NCI-H2196 (cell line): ENCODE measurements at regions not wholly inside any gene's neighbourhood (a gene's known extent, or its start where the extent isn't known, plus 50 kb on each side); places are given as distances from the start of the nearest gene placed in this dataset.

Experiments used
- DNase-seq: peaks from one replicate; lab custom pipeline; 2025; ENCODE audit not compliant: unreplicated experiment; lab: John Stamatoyannopoulos, UW

DNA sequence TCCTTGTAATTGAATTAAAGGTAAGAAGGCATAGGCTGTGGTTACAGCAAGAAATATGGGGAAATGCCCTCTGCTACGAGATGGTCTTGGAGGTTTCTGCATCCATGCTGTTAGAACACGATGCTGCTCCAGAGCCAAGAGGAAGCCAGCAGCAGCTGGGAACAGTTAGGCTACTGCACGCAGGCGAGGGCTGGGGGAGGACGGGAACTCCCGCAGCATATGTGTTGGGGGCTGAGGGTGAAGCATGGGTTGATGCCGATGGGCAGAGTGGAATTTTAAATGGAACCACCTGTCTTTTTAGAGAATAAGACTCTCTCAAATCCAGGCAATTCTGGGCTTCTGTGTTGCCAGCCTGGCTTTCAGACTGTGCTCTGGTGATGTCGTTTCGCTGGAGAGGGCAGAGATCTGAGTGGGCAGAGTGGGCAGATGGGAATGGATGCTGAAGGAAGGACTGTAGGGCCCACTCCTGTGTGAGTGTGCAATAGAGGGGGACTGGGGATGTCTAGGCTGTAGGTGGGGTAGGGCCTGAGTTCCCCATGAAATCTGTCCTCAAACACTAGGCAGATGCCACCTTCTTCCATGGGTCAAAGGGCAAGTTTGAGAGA, 417.0 kb upstream of the TPM1 start:
- DNase-seq, result no peak

DNA sequence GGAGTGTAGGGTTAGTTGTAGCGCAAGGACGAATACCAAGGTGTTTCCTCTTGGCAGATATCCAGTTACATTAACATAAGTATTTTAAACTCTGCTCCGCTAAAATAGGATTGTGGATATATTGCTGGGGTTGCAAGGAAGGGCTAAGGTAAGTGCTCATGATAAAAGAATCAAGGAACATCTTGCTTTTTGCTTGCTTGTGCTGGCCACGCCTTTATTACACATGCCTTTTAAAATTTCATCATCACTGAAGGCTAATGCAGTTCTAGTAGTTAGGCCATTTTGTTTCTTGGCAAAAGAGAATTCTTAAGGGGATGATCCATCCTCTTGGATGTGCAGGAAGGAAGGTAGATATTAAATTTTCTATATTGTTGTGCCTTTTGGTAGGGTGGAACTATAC, 415.6 kb upstream of the TPM1 start:
- DNase-seq, result no peak

DNA sequence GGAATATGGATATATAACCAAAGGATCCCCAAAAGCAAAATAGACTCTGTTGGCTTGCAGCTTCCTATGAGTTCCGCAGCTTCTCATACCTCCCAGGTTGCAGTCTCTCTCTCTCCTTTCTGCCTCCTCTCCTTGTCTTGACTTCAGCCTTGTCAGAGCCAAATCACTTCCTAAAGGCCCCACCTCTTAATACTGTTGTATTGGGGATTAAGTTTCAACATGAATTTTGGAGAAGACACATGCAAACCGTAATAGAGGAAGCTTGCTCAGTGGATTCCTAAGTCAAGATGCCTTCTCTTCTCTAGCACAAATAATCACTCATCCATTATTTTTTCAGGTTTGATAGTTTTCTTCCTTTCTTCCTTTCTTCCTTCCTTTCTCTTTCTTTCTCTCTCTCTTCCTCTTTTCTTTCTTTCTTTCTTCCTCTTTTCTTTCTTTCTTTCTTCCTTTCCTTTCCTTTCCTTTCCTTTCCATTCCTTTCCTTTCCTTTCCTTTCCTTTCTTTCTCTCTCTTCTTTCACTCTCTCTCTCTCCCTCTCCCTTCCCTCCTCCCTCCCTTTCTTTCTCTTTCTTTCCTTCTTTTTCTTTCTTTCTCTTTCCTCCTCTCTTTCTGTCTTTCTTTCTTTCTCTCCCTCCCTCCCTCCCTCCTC, 411.3 kb upstream of the TPM1 start:
- DNase-seq, result no peak

DNA sequence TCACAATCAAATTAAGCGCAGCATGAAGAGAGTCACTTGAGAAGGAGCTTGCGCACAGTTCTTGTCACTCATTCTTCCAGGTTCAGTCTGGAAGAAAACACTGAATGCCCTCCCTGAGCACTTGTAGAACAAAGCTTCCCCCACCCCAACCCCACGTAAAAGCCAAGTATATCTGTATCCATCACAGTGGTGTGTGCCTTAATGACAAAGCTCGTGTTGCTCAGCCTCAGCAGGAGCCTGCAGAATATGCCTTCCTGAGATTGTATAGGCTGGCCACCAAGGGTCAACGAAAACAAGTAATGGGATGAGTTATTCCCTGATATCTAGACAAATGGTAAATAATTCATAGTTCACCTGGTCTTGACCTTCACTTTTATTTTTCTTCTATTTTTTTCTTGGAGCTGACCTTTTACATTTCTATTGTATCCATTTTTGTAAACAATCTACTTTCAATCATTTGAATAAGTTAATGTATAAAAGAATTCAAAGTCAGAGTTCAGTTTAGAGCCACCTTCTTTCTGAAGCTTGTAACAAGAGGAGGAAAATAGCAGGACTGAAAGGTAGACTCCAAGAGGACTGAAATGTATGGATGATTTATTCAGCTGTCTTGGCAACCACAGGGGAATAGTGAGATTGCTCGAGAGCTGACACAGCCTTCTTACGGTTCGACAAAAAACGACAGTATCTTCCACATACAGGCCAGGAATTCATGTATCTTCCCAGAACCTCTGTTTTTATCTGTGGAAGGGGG, 405.5 kb upstream of the TPM1 start:
- no peak for DNase-seq

DNA sequence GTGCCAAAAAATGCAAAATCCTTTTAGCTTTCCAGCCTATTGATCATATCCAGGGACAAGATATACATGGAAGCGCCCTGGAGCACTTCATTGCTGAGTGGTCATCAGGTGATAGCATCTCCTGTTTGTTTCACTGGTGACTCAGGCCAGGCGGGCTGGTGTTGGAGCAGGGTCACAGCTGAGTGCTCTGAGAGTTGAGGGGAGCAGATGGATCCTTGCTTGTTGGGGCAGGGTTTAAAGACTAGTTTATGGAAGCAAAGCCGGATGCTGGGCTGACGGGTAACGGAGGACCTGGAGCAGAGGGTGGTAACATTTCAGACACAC, 405.0 kb upstream of the TPM1 start:
- DNase-seq, result no peak

GRCh38 chr15:62637950-62638619, 404.5 kb upstream of the TPM1 start:
- DNase-seq, result no peak

GRCh38 chr15:62639432-62639831, 403.1 kb upstream of the TPM1 start:
- no peak for DNase-seq

GRCh38 chr15:62639906-62640605, 402.5 kb upstream of the TPM1 start:
- DNase-seq, result no peak

- DNase-seq, result no peak
Measured at GRCh38 chr15:62641825-62642224, 400.7 kb upstream of the TPM1 start.

DNA sequence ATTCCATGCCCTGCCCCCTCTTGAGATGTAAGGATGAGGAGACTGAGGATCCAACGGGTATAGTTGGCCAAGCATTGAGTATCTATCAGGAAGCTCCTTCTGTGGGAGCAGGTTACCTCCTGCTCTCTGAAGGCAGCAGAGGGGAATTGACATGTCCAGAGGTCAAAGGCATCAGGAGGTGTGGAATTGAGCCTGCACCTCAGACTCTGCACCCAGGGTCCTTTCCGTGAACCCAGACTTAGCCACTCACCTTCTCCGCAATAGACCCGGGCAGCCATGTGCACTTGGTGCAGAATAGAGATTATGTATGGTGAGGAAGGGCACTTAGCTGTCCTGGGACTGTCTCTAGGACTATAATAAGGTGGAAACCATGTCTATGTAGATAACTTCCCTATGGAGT, 399.0 kb upstream of the TPM1 start:
- no peak for DNase-seq

- no peak for DNase-seq
Measured at GRCh38 chr15:62644216-62644888, 398.2 kb upstream of the TPM1 start.

GRCh38 chr15:62644889-62645742, 397.4 kb upstream of the TPM1 start:
- no peak for DNase-seq

- DNase-seq, result peak; percentile 6
Measured at GRCh38 chr15:62647202-62647842, 395.2 kb upstream of the TPM1 start.

GRCh38 chr15:62647843-62648505, 394.6 kb upstream of the TPM1 start:
- no peak for DNase-seq

DNA sequence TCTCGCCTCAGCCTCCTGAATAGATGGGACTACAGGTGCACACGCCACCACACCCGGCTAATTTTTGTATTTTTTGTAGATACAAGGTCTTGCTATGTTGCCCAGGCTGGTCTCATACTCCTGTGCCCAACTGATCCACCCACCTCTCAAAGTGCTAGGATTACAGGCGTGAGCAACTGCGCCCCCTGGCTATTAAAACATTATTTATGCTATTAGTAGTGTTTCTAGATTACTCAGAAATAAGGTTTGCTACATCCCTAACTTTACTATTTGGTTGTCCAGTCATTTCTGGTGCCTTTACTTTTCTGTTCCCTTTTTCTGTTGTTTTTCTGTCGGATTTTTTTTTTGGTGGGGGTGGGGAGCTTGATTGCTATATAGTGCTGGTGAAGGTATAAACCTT, 393.6 kb upstream of the TPM1 start:
- no peak for DNase-seq

DNA sequence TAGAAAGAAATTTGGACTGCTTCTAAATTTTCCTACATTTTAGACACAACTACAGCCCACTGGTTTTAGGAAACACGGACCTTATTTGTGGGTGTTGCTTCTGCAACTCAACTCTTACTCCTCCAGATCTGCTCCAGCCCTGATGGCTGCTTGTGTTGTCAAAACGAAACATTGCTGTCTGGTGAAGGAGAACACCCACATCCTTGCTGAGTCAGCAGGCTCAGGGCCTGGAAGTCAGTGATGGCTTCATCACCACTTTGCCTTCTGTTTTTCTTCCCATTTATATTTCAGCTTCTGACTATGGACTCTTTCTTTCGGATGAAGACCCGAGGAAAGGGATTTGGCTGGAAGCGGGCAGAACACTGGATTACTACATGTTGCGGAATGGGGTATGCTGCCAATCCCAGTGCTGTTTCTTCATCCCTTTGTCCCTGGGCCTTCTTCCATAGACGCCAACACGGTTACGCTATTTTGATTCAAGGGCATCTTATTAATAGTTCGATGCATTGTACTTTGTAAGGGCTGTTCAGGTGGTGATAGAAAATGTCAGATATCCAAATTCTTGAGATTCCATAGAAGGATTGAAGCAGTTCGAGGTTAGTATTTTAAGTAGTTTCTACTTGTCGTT, 392.6 kb upstream of the TPM1 start:
- no peak for DNase-seq

DNA sequence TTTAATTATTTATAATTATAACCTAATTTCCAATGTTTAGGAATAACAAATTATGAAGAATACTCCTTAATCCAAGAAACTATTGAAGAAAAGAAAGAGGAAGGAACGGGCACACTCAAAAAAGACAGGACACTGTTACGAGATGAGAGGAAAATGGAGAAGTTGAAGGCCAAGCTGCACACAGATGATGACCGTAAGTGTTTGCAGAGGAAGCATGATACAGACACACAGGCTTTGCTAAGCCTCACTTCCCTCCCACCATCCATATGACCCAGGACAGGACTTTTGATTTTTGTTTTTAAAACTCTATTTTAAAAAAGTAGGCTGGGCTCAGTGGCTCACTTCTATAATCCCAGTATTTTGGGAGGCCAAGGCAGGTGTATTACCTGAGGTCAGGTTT, 389.4 kb upstream of the TPM1 start:
- no peak for DNase-seq

DNA sequence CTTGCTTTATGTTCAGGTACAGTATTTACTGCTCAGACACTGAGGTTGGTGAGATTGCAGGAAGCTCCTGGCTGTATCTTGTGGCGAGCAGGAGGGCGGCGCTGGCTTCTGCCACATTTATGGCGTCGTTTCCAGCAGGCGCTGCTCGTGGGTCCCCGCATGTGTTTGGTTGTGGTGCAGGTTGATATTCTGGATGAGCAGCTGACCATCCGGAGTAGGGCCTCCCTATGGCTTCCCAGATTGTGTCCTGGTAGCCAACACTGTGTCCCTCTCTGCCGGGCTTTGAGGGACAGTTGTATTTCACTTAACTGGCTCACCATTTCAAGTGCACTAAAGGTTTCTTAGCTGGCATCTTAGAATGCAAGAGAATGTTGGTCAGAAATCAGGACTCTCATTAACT, 386.5 kb upstream of the TPM1 start:
- DNase-seq, result no peak
